Germinal center (tissue), 1 donor: ENCODE measurements at regions not wholly inside any gene's neighbourhood (a gene's known extent, or its start where the extent isn't known, plus 50 kb on each side); places are given as distances from the start of the nearest gene placed in this dataset.
"Not testable (repeated sequence)": the region's sequence is repeated elsewhere in the genome, so short reads cannot be mapped to it uniquely, and the experiment has no call there.

Experiments used
- DNase-seq: peaks from one replicate; pipeline ENCODE4 v3.0.0; 2012; ENCODE audit warnings: mixed read lengths, low spot score

DNA sequence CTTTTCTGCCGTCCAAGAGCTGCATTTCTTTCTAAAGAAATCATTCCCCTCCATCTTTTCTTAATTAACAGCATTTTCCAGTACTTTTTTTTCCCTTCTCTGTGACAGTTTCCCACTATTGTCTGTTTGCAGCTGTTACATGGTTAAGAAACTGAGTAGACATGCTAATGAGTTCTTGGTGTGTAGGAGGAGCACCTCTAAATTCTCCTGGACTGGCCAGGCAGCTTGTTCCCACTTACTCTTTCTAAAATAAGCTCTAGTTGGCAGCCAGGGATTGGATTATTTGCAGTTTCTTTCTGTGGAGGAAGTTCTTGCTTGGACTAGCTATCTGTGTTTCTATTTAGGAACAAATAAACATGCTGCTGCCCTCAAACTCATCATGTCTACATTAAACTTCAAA is 235.1 kb upstream of the GAP43 start:
- no peak for DNase-seq

DNA sequence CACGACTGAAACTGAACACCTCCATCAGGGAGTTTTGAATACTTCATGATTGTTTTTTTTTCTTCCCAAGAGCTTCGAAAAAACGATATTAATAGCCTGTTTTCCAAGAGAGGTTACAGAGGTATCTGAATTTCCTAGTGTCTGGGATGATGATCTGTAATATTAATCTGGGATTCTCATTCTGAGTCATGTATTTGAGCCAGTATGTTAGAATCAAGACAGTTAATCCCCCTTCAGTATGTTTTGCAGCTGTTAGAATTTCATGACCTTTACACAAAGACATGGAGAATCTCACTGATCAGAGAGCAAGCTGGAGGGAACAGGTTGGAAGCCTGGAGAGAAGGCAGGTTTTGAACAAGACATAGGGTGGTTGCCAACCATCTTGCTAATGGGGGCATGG is 234.5 kb upstream of the GAP43 start:
- no peak for DNase-seq

DNA sequence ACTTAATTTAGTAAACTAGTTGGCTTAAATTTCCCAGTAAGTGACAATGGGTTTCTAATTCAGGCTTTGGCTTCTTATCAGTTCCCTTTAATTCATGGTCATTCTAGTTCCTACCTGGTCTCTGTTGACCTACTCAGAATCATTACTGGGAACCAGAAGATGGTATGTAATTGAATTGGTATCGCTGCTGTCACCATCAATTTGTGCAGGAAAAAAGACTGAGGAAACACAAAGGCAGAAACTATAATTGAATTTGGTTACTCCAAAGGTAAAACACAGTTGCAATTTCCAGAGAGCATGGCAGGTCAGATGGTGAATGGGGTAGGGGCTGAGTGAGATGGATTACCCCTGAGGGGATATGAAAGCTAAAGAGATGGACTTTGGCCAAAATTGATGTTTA is 226.5 kb upstream of the GAP43 start:
- DNase-seq: no peak

DNA sequence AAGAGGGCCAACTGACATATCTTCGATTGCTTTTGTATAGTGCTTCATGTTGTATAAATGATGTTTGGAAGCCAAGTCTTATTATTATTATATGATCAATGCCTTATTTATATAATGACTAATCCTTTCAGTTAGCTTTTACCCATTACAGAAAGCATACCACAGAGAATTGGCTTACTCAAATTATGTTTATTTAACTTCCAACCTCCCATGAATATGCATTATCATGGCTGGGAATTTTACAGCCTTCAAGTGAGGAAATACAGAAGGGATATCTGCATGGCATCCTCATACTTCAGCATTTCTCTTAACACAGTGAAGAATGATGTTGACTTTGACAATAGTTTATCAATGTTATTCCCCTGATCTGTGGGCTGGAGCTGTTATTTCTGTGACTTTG is 225.9 kb upstream of the GAP43 start:
- no peak for DNase-seq

DNA sequence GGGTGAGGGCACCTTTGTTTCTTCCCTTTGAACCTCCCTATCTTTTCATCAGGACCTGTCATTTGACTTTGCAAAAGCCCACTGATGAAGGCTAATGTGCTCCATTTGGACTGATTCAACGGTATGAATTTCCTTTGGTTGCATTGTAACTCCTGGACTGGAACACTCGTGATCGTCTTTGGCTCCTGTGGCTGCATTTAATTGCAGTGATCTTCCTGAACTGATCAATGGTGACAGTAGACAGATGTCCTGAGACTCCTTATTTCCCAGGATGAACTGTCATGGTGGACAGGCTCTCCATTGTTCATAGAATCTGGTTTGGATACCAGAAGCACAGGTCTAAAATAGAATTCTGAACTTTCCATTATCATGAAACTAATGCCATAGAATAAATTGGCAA is 224.8 kb upstream of the GAP43 start:
- no peak for DNase-seq

DNA sequence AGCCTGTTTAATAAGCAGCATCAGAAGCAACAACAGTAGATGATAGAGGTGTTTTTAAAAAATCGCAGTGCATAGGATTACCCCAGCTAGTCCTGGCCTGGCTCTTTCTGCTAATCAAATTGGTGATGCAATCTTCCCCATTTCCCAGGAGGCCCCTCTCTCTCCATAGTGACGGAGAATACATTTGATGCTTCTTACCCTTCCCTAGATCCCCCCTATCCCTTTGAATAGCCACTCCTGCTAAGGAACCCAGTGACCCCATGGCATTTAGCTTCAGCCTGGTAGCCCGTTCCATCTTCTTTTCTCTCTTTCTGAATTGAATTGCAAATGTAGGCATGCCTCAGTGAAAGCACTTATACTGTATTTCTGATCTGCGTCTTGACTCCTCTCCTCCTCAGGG is 223.6 kb upstream of the GAP43 start:
- DNase-seq: no peak

DNA sequence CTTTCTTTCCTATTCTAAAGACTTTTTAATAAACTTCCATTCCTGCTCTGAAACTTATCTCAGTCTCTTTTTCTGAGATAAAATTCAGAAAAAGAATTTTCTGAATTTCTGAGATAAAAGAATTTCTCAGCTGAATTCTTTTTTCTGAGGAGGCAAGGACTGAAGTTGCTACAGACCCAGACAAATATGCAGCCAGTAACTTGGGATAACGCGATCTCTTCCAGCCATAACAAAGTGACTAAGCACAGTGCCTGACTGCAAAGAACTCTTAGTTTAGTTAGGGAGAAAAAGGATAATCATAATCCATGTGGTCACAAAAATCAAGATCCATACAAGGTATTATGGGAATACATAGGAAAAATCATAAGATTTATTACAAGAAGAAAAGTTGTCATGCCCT is 222.0 kb upstream of the GAP43 start:
- DNase-seq: no peak

DNA sequence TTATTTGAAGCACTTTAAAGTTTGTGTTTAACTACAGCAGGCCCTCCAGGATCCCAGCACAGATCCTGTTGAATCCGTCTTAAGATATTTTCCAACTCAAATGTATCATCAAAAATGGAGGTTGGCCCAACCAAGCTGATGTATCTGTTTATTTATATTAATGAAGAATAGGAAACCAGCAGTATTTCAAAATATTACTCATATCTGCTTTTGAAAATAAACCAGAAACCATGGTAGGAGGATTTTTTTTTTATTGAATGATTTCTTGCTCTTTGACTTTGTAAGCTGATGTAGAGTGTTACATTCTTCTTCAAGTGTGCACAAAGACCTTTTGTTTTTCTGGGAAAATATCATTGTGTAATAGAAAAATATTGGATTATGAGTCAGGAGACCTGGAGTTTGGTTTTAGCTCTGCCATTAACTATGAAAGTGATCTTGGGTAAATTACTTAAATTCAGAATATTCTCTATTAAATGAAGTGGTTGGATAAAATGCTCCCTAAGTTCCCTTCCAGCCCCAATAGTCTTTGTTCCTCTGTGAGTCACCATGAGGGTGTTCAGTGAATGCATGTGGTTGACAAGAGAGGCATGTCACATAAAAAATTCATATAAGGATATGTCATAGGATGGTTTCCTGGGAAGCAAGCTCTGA is 221.3 kb upstream of the GAP43 start:
- DNase-seq: no peak

DNA sequence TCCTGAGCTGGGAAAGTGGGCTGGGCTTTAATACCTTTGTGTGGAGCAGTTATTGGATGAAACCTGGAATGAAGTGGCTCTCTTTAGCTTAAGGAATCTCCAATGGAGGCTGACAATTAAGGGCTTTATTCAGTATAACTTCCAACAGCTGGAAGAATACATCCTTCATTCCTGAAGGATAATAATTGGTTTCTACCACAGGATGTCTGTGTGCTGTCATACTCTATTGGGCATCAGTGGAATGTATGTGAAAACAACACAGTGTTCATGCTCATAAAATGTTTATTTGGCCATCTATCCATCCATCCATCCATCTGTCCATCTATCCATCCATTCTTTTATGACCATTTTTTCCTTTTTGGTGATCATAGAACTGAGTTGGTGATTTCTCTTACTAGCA is 220.7 kb upstream of the GAP43 start:
- DNase-seq: no peak

DNA sequence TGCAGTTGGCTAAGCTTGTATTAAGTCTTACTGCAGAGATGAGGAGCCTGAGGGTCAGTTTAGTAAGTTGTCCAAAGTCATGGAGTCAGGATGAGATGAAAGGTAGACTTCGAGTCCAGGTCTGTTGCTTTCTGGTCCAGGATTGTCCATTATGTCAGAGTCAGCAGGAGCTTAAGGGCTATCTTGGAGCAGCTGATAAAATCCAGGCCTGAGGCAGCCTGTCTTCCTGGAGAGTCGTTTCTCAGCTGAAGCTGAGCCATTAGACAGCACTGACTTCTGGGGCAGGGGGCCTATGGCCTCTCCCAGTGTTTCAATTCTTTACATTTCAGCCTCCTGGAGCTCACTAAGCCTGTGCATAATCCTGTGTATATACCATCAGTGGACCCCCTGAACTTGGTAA is 219.5 kb upstream of the GAP43 start:
- no peak for DNase-seq

DNA sequence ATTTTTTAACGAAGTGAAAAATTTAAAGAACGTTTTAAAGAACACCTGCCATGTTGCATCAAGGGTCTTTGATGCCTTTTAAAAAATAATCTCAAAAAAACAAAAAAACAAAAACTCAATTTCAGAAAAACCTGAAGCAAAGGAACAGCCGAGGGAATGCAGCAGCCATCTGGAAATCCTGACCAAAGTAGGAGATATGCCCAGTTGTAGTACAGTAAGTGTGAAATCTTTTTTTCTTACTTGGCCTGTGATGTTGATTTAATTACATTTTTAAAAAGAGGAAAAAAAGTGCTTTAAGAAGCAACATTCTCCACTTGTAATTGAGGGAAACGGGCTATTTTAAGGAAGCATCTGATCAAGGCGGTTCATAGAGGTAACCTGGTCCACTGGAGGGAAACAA is 213.7 kb upstream of the GAP43 start:
- no peak for DNase-seq

DNA sequence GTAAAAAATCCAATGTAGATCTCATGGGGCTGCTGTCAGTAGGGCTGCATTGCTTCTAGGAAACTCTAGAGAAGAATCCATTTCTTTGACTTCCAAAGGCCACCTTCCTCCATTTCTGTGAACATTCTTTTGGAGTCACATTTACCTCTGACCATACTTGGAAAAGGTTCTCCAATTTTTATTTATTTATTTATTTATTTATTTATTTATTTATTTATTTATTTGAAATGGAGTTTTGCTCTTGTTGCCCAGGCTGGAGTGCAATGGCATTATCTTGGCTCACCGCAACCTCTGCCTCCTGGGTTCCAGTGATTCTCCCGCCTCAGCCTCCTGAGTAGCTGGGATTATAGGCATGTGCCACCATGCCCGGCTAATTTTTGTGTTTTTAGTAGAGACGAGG is 208.7 kb upstream of the GAP43 start:
- not testable (repeated sequence) for DNase-seq

DNA sequence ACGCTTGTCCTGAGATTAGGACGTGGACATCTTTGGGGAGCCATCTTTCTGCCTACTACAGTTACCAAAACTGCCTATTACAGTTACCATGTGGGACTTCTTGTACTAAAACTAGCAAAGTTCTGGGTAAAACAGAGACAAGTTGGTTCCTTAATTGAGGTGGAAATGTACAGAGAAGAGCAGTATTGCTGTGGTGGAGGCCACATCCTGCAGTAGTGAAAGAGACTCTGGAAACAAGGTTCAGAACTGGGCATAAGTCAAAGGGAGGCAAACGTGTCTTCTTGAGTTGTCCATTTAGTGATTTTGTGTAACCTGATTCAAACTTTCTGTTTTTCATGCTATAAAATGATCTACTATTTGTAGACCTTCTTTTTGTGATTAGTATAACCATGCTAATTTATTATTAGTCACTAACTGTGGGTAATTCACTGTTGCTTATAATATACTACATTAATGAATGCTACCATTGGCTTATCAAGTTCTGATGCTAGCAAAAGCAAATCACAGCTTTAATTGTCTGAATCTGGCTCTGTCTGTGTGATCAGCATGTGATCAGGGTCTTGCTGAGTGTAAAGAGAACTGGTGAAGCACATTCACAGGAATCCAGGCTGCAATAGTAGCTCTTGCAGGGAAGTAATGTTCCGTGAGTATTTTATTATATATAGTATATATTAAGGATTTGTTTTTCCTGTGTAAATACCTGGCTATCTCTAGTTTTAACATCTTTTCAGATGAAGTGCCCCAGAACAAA is 207.9 kb upstream of the GAP43 start:
- no peak for DNase-seq

DNA sequence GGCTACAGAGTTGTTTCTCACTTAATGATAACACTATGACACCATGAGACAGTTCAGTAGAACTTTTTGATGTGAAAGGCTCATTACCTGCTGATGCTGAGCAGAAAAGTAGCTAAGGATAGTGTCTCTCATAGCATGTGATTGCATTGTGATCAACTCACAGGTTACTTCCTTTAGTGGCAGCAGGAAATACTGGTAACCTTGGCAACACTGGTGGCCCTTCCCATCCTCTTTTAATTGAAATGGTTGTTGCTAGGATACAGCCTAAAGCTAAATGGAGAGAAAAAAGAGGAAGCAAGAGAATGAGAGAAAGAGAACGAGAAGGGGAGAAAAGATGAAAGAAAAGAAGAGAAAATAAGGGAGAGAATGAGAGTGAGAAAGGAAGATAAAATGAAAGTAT is 204.7 kb upstream of the GAP43 start:
- DNase-seq: no peak

DNA sequence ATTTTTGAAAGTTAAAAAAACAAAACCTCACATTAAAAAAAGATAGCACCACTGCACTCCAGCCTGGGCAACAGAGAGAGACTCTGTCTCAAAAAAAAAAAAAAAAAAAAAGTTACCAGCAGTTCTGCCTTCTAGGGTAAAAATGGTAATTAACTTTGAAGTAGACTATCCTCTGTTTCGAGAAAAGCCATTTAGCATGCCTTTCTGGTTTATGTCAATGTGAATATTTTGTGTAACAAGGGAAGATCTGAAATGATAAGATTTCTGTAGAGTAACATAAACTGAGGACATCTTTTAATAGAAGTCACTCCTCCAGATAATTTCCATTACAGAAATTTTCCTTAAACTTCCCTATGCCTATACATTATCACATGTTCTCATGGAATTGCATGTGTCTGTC is 203.2 kb upstream of the GAP43 start:
- no peak for DNase-seq

DNA sequence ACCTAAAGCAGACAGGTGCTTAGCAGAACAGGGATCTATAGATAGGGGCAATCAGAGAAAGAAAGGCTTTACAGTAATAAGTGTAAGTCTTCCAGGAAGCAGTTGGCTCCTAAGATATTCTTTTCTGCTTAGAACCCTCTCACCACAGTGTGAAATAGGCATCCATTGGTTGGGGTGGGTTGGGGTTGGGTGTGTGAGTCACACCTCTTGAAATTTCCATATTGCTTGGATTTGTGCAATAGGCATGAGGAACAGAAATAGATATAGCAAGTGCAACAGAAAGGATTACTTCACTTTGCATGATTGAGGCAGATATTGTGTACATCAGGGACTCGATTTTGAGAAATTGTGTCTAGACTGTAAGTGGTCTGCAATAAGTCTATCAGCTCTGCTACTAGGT is 200.1 kb upstream of the GAP43 start:
- DNase-seq: no peak

DNA sequence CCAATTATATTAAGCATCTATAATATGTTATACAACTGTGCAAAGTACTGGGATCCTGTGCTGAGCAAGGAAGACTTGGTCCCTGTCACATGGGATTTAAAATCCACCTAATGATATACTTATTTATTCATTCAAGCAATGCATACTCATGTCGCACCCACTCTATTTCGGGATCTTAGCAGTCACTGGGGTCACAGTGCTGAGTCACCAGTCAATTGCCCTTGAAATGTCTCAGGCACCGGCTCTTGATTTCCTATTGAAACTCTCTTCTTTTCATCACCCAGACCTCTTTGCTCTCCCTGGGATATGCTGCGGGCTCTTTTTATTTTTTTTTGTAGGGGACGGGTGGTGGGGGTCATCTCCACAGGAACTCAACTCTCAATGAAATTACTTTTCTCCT is 194.5 kb upstream of the GAP43 start:
- no peak for DNase-seq

DNA sequence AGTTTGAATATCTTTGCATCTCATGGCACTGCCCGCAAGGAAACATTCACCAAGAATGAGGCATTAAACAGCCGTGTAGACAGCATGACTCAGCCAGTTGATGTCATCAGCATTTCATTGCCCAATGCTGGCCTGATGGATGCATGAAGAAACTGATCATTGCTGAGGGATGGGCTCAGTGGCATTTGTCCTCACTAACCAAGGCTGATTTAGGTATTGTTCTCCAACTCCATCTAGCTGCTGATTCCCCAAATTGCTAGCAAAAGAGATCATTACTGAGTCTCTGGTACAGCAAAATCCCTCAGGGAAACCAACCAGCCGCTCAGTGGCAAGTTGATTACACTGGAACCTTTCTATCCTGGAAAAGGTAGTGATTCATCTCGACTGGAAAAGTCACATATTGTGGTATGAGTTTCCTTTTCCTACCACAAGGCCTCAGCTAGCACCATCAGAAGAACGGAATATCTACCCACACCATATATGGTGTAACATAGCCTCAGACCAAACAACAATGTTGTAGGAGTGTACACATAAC is 186.5 kb upstream of the GAP43 start:
- no peak for DNase-seq

DNA sequence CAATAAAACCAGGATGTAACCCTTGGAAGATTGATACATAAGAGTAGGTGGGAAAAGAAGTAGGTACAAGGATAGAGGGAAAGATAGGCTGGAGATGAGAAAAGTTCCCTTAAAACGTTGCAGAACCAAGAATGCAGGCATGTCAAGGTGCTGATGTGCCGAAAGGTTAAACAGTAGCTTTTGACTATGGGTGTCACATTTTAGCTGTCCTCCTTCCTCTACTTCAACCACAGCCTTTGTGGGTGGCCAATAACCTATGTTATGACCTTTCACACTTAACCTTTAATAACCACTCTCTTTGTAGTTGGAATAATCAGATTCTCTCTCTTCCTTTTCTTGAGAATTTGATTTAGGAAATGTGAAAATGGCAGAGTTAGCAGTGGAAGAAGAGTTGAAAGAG is 184.5 kb upstream of the GAP43 start:
- DNase-seq: no peak

DNA sequence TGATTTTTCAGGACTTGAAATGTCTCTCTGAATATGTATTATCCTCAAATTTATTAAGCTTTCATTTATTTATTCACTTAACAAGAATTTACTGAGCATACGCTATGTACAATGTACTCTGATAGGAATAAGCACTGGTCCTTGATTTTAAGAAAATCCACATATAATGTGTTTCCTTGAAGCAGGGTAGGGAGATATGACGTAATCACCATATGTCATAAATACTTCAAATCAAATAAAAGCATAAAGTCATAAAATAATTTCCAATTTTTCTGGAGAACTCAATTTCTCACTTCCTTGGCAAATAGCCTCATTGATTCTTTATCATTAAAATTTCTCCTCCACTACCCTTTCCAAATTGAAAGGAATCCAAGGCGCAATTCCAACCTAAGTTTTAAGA is 177.8 kb upstream of the GAP43 start:
- DNase-seq: no peak

DNA sequence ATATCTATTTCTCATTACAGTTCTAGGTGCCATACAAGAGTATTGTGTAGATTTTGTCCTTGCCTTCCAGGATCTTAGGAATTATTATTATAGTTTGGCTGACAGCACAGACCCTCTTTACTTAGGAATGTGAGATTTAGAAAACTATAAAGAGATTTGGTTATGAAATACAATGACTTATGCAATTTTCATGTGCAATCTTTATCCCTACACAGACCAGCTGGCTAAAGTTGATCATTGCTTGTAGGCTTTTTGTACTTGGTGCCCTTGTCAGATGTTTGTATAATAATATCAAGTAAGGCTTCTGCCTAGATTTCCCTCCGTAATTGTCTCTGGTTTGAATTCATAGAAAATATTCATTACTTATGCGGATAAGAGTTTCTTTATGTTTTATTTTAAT is 174.5 kb upstream of the GAP43 start:
- no peak for DNase-seq

DNA sequence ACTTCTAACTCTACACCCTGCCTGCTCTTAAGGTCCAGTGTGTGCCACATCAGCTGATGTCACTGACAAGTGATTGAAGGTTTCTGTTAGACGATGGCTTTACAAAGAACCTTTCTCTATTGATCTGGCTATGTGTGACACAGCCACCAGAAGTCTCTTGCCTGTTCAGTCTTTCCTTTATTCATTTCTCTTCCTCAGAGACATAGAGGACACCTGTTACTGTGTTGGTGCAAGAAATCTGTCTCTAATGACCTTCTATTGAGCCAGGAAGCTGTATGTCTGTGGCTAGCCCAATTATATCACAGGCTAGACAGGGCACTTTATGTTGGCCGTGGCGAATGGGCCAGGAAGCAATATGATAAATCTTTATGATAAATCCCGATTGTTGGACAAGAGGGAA is 173.3 kb upstream of the GAP43 start:
- DNase-seq: no peak

DNA sequence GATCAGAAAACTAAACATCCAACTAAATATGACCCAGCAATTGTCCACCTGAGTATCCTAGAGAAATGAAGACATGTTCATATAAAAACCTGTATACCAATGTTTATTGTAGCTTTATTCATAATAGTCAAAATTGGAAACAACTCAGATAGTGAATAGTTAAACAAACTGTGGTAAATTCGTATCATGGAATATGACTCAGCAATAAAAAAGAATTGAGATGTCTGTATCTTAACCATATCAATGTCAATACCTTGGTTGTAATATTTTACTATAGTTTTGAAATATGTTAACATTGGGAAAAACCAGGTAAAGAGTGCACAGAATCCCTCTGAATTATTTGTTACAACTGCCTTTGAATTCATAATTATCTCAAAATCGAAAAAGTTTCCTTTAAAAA is 159.3 kb upstream of the GAP43 start:
- DNase-seq: no peak

DNA sequence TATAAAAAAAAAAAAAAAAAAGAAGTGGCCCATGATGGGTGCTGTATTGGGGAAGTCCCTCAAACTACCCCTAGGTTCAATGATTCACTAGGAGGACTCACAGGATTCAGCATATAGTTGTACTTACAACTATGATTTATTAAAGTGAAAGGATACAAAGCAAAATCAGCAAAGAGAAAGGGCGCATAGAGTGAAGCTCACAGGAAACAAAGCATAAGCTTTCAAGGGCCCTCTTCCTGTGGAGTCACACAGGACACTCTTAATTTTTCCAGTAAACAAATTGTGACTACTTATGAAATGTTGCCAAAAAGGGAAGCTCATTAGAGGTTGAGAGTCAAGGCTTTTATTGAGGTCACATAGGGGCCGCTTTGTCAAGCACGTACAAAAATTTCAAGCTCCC is 153.7 kb upstream of the GAP43 start:
- DNase-seq: no peak
